HG03066 (cell line): ENCODE measurements at regions not wholly inside any gene's neighbourhood (a gene's known extent, or its start where the extent isn't known, plus 50 kb on each side); places are given as distances from the start of the nearest gene placed in this dataset.

Experiments
- ATAC-seq: cut with Tn5 transposase; IDR thresholded peaks from one replicate; pipeline ENCODE4 v1.9.1; 2021; ENCODE audit warnings: low read depth; ENCODE audit not compliant: unreplicated experiment

DNA sequence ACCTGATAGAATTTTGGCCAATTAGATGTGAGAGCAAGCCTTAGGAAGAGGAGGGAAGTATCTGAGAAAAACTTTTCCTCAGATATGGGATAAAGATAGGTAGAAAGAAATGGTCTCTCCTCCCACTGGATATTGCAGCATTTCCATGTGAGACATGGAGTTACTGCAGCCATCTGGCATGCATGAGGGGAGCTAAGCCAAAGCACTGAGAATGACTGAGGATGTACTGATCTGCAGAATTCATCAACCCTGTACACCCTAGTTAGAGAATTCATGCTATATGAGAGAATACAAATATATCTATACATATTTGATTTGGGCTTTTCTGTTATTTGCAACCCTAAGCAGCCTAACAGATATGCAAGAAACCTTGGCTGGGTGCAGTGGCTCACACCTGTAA is 52.5 kb upstream of the RPL34 start:
- no peak for ATAC-seq

- ATAC-seq, result no peak
Measured at GRCh38 chr4:108561116-108561515, 59.3 kb upstream of the RPL34 start.

DNA sequence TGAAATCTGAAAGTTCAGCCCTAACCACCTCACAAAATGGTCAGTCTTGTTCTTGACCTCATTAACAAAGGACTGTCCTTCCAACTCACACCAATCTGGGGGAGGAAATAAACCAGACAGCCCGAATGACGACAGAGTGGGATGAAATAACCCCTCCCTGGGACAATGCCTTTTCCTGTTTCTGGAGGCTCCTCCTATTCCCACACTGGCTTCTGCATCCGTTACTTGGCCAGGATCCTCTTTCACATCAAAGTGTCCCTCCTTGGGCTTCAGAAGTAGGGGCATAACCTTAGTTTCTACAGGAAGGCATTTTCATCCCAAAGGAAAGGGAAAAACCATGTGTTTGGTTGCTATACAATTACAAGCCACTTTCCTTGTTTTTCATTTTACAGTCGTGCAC is 59.8 kb upstream of the RPL34 start:
- no peak for ATAC-seq

DNA sequence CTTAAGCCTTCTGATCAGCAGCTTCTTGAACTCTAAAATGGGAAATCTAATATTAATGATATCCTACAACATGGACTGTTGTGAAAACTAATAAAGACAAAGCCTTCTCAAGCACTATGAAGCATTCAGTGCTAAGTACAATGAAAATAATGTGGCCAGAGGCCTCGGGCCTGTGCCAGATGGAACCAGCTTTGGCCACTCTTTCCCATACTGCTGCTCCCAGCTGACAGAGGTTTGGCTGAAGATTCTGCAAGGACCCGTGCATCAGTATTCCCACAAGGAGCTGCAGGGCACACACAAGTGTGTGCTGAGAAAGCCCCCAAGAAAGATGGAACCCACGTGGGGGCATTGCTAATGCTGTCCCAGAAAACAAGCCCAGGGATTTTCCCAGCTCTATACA is 60.5 kb upstream of the RPL34 start:
- no peak for ATAC-seq

- ATAC-seq, result no peak
Measured at GRCh38 chr4:108559068-108559793, 61.1 kb upstream of the RPL34 start.

- ATAC-seq, result peak; percentile 53
Measured at GRCh38 chr4:108556588-108557200, 63.7 kb upstream of the RPL34 start.

- no peak for ATAC-seq
Measured at GRCh38 chr4:108556166-108556565, 64.2 kb upstream of the RPL34 start.

- no peak for ATAC-seq
Measured at GRCh38 chr4:108555701-108556100, 64.7 kb upstream of the RPL34 start.

GRCh38 chr4:108547682-108548081 is 72.7 kb upstream of the RPL34 start:
- no peak for ATAC-seq

DNA sequence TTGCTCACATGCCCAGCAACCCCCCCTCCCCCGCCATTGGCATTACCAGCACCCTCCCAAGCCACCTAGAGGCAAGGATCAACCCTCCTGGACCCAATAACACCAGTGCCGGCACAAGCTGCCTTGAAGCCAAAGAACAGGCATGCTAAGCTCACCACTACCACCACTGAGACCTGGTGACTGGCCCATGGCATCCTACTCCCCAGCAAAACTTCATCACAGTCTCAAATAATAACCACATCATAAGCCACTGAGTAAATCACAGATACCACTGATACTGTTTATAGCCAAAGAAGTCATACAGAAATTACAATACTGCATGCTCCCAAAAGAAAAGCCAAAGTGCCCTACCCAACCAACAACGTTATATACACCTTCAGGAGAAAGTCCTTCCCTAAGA is 73.6 kb upstream of the RPL34 start:
- ATAC-seq, result no peak

DNA sequence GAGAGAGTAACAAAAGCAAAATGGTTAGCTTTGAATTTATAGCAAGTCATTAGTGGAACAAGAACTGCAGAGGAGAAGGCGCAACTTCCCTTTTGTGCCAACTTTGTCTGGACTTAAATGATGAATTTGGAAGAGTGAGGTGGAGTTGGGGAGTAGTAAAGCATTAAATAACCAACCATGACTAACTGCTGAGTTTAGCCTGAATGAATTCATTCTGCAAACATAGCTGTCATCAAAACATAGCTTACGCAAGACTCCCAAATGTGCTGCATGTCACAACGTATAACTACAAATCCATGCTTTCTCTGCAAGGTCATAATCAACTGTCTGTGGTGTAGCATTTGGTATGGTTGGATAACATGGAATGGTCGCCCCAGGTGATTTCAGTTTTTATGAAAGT is 75.9 kb upstream of the RPL34 start:
- ATAC-seq, result no peak

GRCh38 chr4:108543359-108543968 is 76.9 kb upstream of the RPL34 start:
- ATAC-seq, result no peak

GRCh38 chr4:108540536-108540935 is 79.8 kb upstream of the RPL34 start:
- peak; percentile 54 for ATAC-seq

DNA sequence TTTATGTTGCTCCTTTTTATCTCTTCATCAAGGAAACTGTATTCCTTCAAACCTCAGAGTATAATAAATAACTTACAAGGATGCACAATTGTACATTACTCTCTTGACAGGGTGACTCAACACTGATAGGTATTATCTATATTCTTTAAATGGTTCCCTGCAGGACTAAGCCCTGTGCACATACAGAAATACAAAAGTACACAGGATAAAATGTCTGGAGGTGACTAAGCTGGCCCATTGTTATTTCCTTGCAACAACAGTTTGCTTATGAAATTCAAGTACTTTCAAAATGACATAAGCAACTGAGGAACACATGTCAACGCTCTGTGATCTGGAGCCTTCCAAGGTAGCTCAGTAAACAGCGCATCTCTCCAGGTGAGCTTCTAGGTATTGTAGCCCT is 83.8 kb upstream of the RPL34 start:
- no peak for ATAC-seq

DNA sequence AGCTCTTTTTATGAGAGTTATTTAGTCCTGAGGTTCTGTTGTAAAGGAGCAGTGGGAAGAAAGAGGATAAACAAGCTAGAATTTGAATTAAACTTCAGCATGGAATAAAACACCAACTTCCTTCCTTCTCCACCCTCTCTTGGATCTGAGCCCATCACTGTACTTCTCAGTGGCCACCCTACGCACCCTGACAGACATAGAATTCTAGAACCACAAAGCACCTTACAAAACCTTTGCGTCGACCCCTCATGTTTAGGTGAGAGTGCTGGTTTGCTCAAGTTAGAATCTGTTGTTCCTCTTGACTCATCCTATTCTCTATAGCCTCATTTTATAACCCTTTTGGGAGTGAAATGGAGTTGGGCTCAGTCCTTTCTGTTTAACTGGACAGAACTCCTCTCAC is 84.6 kb upstream of the RPL34 start:
- ATAC-seq, result no peak

DNA sequence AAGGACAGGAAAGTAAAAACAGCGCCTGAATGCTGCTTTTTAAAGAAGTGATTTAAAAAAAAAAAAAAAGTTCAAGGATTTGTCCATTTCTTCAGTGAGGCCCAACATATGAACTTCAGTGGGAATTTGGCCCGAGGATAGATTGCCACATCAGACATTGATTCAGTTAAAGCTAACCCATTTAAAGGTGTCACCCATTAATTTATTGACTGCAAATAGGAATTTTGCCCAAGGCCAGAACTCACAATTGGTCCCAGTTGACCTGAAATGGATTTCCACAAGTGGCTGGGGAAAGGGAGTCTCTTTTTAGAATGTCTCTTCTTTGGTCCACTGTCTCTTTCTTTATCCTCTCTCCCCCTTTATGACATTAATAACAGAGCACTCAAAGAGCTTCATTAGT is 86.5 kb upstream of the RPL34 start:
- no peak for ATAC-seq

- no peak for ATAC-seq
Measured at GRCh38 chr4:108533245-108533844, 87.0 kb upstream of the RPL34 start.

GRCh38 chr4:108532738-108533137 is 87.6 kb upstream of the RPL34 start:
- no peak for ATAC-seq

DNA sequence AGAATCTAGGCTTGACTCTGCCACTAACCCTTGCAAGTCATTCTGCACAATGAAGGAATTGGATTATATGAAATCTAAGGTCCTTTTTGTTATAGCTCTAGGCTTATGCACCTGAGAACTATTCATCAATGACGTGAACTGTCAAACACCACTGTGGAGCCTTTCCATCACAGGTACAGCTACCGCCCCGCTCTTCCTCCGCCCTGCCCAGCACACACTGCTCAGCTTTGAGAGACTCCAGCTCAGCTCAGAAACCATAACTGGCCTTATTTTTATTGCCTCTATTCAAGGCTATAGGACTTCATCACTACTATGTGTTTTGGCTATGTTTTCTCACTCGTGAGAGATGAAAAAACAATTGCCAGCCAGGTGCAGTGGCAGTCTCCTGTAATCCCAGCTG is 88.2 kb upstream of the RPL34 start:
- no peak for ATAC-seq

DNA sequence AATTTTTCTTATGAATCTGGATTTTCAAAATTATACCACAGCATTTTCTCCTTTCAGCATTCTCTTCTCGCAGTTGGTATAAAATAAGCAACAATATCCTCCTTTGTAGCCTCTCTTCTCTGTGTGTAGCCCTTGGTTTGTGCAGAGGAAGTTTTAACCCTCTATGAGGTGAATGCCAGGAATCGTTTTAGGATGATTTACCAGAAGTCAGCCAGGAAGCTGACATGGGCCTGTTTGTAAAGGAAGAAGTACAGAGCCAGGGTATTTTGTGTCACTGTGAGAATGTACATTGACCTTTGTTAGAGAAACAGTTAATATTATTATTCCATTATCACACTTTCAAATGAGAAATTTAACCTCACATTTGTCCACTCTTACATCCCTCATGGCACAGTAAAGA is 88.9 kb upstream of the RPL34 start:
- no peak for ATAC-seq

GRCh38 chr4:108529984-108530905 is 90.1 kb upstream of the RPL34 start:
- ATAC-seq, result no peak
